Neural crest cell (in vitro differentiated cells): ENCODE measurements at regions not wholly inside any gene's neighbourhood (a gene's known extent, or its start where the extent isn't known, plus 50 kb on each side); places are given as distances from the start of the nearest gene placed in this dataset.
"Not testable (repeated sequence)": the region's sequence is repeated elsewhere in the genome, so short reads cannot be mapped to it uniquely, and the experiment has no call there.

Experiments
- DNase-seq: peaks from one replicate; pipeline ENCODE4 v3.0.0; 2021; ENCODE audit warnings: low read depth, mixed read lengths, low spot score
- H3K27ac Mint-ChIP-seq: one replicate; pipeline ENCODE4 v1.8.0; 2021; ENCODE audit warnings: mild to moderate bottlenecking, mixed read lengths; ENCODE audit not compliant: unreplicated experiment
- H3K27me3 Mint-ChIP-seq: 2 replicates; pipeline ENCODE4 v1.8.0; 2021; ENCODE audit warnings: low read depth, mild to moderate bottlenecking, mixed read lengths
- H3K36me3 Mint-ChIP-seq: 2 replicates; pipeline ENCODE4 v1.8.0; 2021; ENCODE audit warnings: low read depth, mild to moderate bottlenecking, mixed read lengths
- H3K4me1 Mint-ChIP-seq: 2 replicates; pipeline ENCODE4 v1.8.0; 2021; ENCODE audit warnings: mixed read lengths
- H3K4me3 Mint-ChIP-seq: one replicate; pipeline ENCODE4 v1.8.0; 2021; ENCODE audit warnings: mild to moderate bottlenecking, mixed read lengths
- H3K9me3 Mint-ChIP-seq: 2 replicates; pipeline ENCODE4 v1.8.0; 2021; ENCODE audit warnings: mixed read lengths
- TF ChIP-seq, protein P1 (sequence below): fragments of 200-600 bp; sonication (generic); conservative IDR thresholded peaks from 2 replicates; pipeline ENCODE4 v1.5.0; 2021; ENCODE audit warnings: antibody characterized with exemption, mild to moderate bottlenecking

GRCh38 chr14:34081576-34082136 is 130.8 kb upstream of the EGLN3 start:
- H3K9me3 Mint-ChIP-seq: peaks cover 2% of the 10 kb centered on the region
- TF ChIP-seq, protein P1, sequence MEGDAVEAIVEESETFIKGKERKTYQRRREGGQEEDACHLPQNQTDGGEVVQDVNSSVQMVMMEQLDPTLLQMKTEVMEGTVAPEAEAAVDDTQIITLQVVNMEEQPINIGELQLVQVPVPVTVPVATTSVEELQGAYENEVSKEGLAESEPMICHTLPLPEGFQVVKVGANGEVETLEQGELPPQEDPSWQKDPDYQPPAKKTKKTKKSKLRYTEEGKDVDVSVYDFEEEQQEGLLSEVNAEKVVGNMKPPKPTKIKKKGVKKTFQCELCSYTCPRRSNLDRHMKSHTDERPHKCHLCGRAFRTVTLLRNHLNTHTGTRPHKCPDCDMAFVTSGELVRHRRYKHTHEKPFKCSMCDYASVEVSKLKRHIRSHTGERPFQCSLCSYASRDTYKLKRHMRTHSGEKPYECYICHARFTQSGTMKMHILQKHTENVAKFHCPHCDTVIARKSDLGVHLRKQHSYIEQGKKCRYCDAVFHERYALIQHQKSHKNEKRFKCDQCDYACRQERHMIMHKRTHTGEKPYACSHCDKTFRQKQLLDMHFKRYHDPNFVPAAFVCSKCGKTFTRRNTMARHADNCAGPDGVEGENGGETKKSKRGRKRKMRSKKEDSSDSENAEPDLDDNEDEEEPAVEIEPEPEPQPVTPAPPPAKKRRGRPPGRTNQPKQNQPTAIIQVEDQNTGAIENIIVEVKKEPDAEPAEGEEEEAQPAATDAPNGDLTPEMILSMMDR: no peak
- H3K27ac Mint-ChIP-seq: no peak overlapping the region
- no peaks in the 10 kb centered on the region for H3K36me3 Mint-ChIP-seq
- peaks cover 11% of the 10 kb centered on the region for H3K4me1 Mint-ChIP-seq
- H3K4me3 Mint-ChIP-seq: no peak overlapping the region
- DNase-seq: no peak
- no peaks in the 10 kb centered on the region for H3K27me3 Mint-ChIP-seq

- TF ChIP-seq, protein P1: no peak
- no peak overlapping the region for H3K4me3 Mint-ChIP-seq
- peaks cover 13% of the 10 kb centered on the region for H3K4me1 Mint-ChIP-seq
- H3K27me3 Mint-ChIP-seq: no peaks in the 10 kb centered on the region
- H3K27ac Mint-ChIP-seq: no peak overlapping the region
- DNase-seq: no peak
- no peaks in the 10 kb centered on the region for H3K36me3 Mint-ChIP-seq
- peaks cover 2% of the 10 kb centered on the region for H3K9me3 Mint-ChIP-seq
These were observed 130.3 kb upstream of the EGLN3 start for GRCh38 chr14:34081101-34081575.

DNA sequence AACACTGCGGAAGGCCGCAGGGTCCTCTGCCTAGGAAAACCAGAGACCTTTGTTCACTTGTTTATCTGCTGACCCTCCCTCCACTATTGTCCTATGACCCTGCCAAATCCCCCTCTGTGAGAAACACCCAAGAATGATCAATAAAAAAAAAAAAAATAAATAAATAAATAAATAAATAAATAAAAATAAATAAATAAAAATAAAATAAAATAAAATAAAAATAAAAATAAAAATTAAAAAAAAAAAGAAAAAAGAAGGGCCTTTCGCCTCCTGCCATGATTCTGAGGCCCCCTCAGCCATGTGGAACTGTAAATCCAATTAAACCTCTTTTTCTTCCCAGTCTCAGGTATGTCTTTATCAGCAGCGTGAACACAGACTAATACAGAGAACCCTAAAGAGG is 128.8 kb upstream of the EGLN3 start:
- DNase-seq, H3K9me3 Mint-ChIP-seq, H3K27me3 Mint-ChIP-seq, H3K27ac Mint-ChIP-seq, H3K36me3 Mint-ChIP-seq, H3K4me3 Mint-ChIP-seq: not testable (repeated sequence)
- peaks cover 28% of the 10 kb centered on the region for H3K4me1 Mint-ChIP-seq

GRCh38 chr14:34078117-34078743 is 127.4 kb upstream of the EGLN3 start:
- Mint-ChIP-seq H3K4me3 (no peak overlapping the region), H3K27ac (no peak overlapping the region), H3K27me3 (no peaks in the 10 kb centered on the region), H3K9me3 (peaks cover 2% of the 10 kb centered on the region), H3K4me1 (peaks cover 29% of the 10 kb centered on the region), H3K36me3 (no peaks in the 10 kb centered on the region)
- TF ChIP-seq, protein P1: no peak
- no peak for DNase-seq

DNA sequence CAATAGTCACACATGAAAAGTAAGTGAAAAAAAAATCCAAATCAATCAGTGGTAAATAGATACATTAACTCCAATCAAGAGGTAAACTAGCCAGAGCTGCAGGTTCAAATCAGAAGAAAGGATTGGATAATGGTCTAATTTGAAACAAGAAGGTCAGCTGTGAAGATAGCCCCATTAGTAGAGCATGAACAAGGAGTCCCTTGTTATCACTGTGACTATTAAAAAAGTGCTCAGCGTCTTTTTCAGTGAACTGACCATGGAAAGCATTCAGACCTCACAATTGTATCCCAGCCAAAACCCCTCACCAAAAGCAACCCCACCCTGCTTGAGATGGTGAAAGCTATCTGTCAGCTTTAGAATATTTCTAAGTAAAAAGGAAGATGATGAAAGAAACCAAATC is 125.0 kb upstream of the EGLN3 start:
- H3K4me1 Mint-ChIP-seq: peaks cover 21% of the 10 kb centered on the region
- no peaks in the 10 kb centered on the region for H3K27me3 Mint-ChIP-seq
- H3K27ac Mint-ChIP-seq: no peak overlapping the region
- peaks cover 5% of the 10 kb centered on the region for H3K36me3 Mint-ChIP-seq
- H3K9me3 Mint-ChIP-seq: peaks cover 9% of the 10 kb centered on the region
- no peak overlapping the region for H3K4me3 Mint-ChIP-seq
- TF ChIP-seq, protein P1: no peak
- no peak for DNase-seq

- DNase-seq: no peak
- H3K27me3 Mint-ChIP-seq: no peaks in the 10 kb centered on the region
- no peak overlapping the region for H3K27ac Mint-ChIP-seq
- TF ChIP-seq, protein P1: no peak
- H3K36me3 Mint-ChIP-seq: peaks cover 5% of the 10 kb centered on the region
- peaks cover 9% of the 10 kb centered on the region for H3K9me3 Mint-ChIP-seq
- H3K4me1 Mint-ChIP-seq: peaks cover 18% of the 10 kb centered on the region
- H3K4me3 Mint-ChIP-seq: no peak overlapping the region
These were observed 124.3 kb upstream of the EGLN3 start for GRCh38 chr14:34075042-34075744.
